Transverse colon (tissue), 4 donors: ENCODE measurements at regions not wholly inside any gene's neighbourhood (a gene's known extent, or its start where the extent isn't known, plus 50 kb on each side); places are given as distances from the start of the nearest gene placed in this dataset.

Experiments used
- DNase-seq: peaks from one replicate; pipeline ENCODE4 v3.0.0-alpha.2; 2019
- H3K27ac ChIP-seq, 4 donors: fragments of 200-600 bp; sonication (generic); 2 replicates each; pipeline ENCODE4 v1.5.1; 2016 to 2018; ENCODE audit warnings: inconsistent platforms in 4 of 4
- H3K27me3 ChIP-seq: fragments of 200-600 bp; sonication (generic); 2 replicates; pipeline ENCODE4 v1.5.1; 2017; ENCODE audit warnings: inconsistent platforms
- H3K36me3 ChIP-seq, 4 donors: fragments of 200-600 bp; sonication (generic); 2 replicates each; pipeline ENCODE4 v1.5.1; 2017 to 2019; ENCODE audit warnings: inconsistent platforms in 4 of 4
- H3K4me1 ChIP-seq, 4 donors: fragments of 200-600 bp; sonication (generic); 2 replicates each; pipeline ENCODE4 v1.5.1; 2017 to 2020; ENCODE audit warnings: inconsistent platforms in 4 of 4
- H3K4me3 ChIP-seq, 4 donors: fragments of 200-600 bp; sonication (generic); 1 replicate in 1 of 4; 2 replicates in 3 of 4; pipeline versions ENCODE4 v1.5.1 to v1.6.1; 2017 to 2019; ENCODE audit warnings: inconsistent platforms in 4 of 4
- H3K9me3 ChIP-seq, 2 donors: fragments of 200-600 bp; sonication (generic); 2 replicates each; pipeline ENCODE4 v1.5.1; 2017 to 2019; ENCODE audit warnings: inconsistent platforms in 2 of 2
- CTCF ChIP-seq, 5 experiments: fragments of 200-600 bp in 3 of 5; fragments of 450-650 bp in 2 of 5; sonication (generic) in 3 of 5; IDR thresholded peaks; 1 replicate in 2 of 5; 2 replicates in 3 of 5; pipeline ENCODE4 v1.5.1; 2016 to 2017; ENCODE audit warnings: antibody characterized with exemption in 5 of 5, inconsistent platforms in 3 of 5, mild to moderate bottlenecking in 2 of 5, moderate library complexity in 1 of 5
- EP300 ChIP-seq: sonication (generic); formaldehyde crosslinking; IDR thresholded peaks from one replicate; pipeline ENCODE4 v1.6.1; 2017; ENCODE audit warnings: antibody characterized with exemption, low read depth
- POLR2A ChIP-seq: fragments of 450-650 bp; IDR thresholded peaks from one replicate; pipeline ENCODE4 v1.6.1; 2016; ENCODE audit warnings: antibody characterized with exemption, mild to moderate bottlenecking, moderate library complexity
- POLR2AphosphoS5 ChIP-seq, 3 donors: sonication (generic); formaldehyde crosslinking; IDR thresholded peaks; one replicate each; pipeline ENCODE4 v1.6.1; 2016; ENCODE audit warnings: antibody characterized with exemption in 3 of 3
- WGBS, 2 donors: methylation state at CpG; one replicate each; pipeline ENCODE4 v1.1.5; 2018; ENCODE audit warnings: low coverage in 1 of 2; 5-methylcytosine and 5-hydroxymethylcytosine counted together
- in situ Hi-C, 4 donors: fragments of 200-750 bp; cut with MboI; loops; one replicate each; pipeline versions ENCODE4 v1.15.0 to v1.15.1; 2017; ENCODE audit warnings: low sequenced_read_pairs in 3 of 4, low pct_ligation_motif_present in 1 of 4, low pct_unique_long_range_greater_than_20kb in 1 of 4
- intact Hi-C: fragments of 100-400 bp; cut with DNase I; formaldehyde crosslinking; loops from one replicate; pipeline ENCODE4 v1.15.1; 2023; ENCODE audit warnings: low total_unique reads

DNA sequence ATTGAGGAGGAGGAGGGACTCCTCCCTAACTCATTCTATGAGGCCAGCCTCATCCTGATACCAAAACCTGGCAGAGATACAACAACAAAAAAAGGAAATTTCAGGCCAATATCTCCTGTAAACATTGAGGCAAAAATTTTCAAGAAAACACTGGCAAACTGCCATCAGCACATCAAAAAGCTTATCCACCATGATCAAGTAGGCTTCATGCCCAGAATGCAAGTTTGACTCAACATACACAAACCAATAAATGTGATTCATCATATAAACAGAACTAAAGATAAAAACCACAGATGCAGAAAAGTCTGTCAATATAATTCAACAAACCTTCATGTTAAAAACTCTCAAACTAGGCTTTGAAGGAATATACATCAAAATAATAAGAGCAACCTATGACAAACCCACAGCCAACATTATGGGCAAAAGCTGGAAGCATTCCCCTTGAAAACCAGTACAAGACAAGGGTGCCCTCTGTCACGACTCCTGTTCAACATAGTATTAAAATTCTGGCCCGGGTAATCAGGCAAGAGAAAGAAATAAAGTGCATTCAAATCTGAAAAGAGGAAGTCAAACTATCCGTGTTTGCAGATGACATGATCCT, 1014.3 kb downstream of the CBLN2 start:
- no peaks in the 10 kb centered on the region for H3K9me3 ChIP-seq
- no peak for DNase-seq
- no peaks in the 10 kb centered on the region for H3K27me3 ChIP-seq
- intact Hi-C loops (no loop called here), in situ Hi-C loops (no loop called here)
- H3K4me1 ChIP-seq = no peaks in the 10 kb centered on the region
- H3K36me3 ChIP-seq = no peaks in the 10 kb centered on the region
- no peak overlapping the region for H3K4me3 ChIP-seq
- 41 to 51% methylated on average over 3 of the region's 3 CpGs for WGBS, 2 donors
- H3K27ac ChIP-seq = no peak overlapping the region
- no peak for TF ChIP-seq POLR2AphosphoS5 (IDR thresholded peaks at IDR 0.05)
- TF ChIP-seq EP300 = no peak
- no peak for TF ChIP-seq CTCF (IDR thresholded peaks at IDR 0.05)
- no peak for TF ChIP-seq POLR2A

DNA sequence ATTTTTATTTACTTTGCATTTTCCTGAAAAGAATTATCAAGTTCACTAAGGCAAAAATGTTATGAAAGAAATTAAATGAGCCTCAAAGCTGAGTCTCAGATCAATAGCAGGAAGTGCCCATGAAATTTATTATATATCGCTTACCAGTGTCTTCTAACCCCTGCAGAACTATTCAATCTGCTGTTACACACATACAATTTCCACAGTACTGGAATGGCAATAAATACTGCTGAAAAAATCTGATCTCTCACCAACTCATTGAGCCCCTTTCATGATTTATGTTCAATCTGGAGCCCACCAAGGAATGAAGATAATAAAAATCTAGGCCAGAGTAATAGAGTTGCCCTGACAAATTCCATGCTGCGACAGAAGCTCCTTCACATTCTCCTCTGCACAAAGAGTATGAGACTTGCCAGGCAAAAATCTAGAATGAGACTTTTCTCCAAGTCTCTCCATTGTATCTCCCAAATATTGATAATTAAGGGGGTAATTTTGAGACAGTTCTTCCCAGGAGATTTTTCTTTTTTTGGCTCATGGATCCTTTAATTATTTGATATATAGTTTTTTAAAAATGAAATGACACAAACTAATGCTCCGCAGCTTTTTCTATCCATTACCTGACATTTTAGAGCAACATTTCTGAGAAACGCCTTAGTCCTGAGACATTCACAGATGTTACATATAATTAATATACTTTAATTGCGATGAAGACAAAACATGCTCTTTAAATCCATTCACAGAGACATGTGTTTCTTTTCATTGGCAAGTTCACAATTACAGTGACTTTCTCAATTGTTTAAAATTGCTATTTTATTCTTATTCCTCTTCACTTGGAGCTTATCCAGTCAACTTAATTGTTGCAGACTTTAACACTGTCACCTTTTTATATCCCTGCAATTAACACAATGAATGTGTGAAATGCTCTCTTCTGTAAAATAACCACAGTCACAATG, 1020.4 kb downstream of the CBLN2 start:
- intact Hi-C loops = no loop called here
- Histone ChIP-seq H3K4me3 (no peak overlapping the region), H3K27ac (no peak overlapping the region), H3K27me3 (no peaks in the 10 kb centered on the region), H3K4me1 (no peaks in the 10 kb centered on the region), H3K36me3 (no peaks in the 10 kb centered on the region), H3K9me3 (no peaks in the 10 kb centered on the region)
- WGBS, 2 donors = 77 to 80% methylated on average over 5 of the region's 5 CpGs
- in situ Hi-C loops = no loop called here
- TF ChIP-seq POLR2AphosphoS5 (IDR thresholded peaks at IDR 0.05) (no peak), POLR2A (no peak)
- no peak for DNase-seq

GRCh38 chr18:71505526-71505925, 1038.6 kb downstream of the CBLN2 start:
- Histone ChIP-seq H3K4me1 (no peaks in the 10 kb centered on the region), H3K4me3 (no peak overlapping the region), H3K9me3 (no peaks in the 10 kb centered on the region), H3K27me3 (no peaks in the 10 kb centered on the region), H3K36me3 (no peaks in the 10 kb centered on the region), H3K27ac (no peak overlapping the region)
- TF ChIP-seq POLR2A (no peak), EP300 (no peak), CTCF (IDR thresholded peaks at IDR 0.05) (no peak)
- intact Hi-C loops (no loop called here), in situ Hi-C loops (no loop called here)
- 41 to 64% methylated on average over 2 of the region's 2 CpGs for WGBS, 2 donors
- no peak for DNase-seq

GRCh38 chr18:71503222-71503621, 1040.9 kb downstream of the CBLN2 start:
- Histone ChIP-seq H3K9me3 (no peaks in the 10 kb centered on the region), H3K27ac (no peak overlapping the region), H3K27me3 (no peaks in the 10 kb centered on the region), H3K4me1 (no peaks in the 10 kb centered on the region), H3K4me3 (no peak overlapping the region), H3K36me3 (no peaks in the 10 kb centered on the region)
- TF ChIP-seq POLR2AphosphoS5 (IDR thresholded peaks at IDR 0.05) (no peak), POLR2A (no peak), EP300 (no peak), CTCF (IDR thresholded peaks at IDR 0.05) (no peak)
- in situ Hi-C loops = no loop called here
- DNase-seq = no peak
- intact Hi-C loops = no loop called here
